Vagina (tissue), 2 donors: ENCODE measurements at regions not wholly inside any gene's neighbourhood (a gene's known extent, or its start where the extent isn't known, plus 50 kb on each side); places are given as distances from the start of the nearest gene placed in this dataset.

Experiments
- DNase-seq, 2 donors: peaks; one replicate each; pipeline ENCODE4 v3.0.0-alpha.2; 2017; ENCODE audit errors: extremely low spot score in 2 of 2
- H3K27ac ChIP-seq: fragments of 200-600 bp; sonication (generic); one replicate; pipeline ENCODE4 v1.5.1; 2019
- H3K27me3 ChIP-seq: fragments of 200-600 bp; sonication (generic); one replicate; pipeline ENCODE4 v1.5.1; 2019
- H3K36me3 ChIP-seq, 2 donors: fragments of 200-600 bp; sonication (generic); one replicate each; pipeline ENCODE4 v1.5.1; 2017 to 2019
- H3K4me1 ChIP-seq: fragments of 200-600 bp; sonication (generic); one replicate; pipeline ENCODE4 v1.5.1; 2019
- H3K4me3 ChIP-seq, 2 donors: fragments of 200-600 bp; sonication (generic); 1 replicate in 1 of 2; 2 replicates in 1 of 2; pipeline ENCODE4 v1.5.1; 2016 to 2019
- H3K9me3 ChIP-seq: fragments of 200-600 bp; sonication (generic); one replicate; pipeline ENCODE4 v1.5.1; 2019
- CTCF ChIP-seq, 3 experiments: fragments of 450-650 bp in 2 of 3; fragments of 200-600 bp in 1 of 3; sonication (generic) in 1 of 3; IDR thresholded peaks; one replicate each; pipeline ENCODE4 v1.5.1; 2017 to 2019; ENCODE audit warnings: antibody characterized with exemption in 3 of 3, mild to moderate bottlenecking in 2 of 3, moderate library complexity in 2 of 3
- POLR2A ChIP-seq, 2 donors: fragments of 450-650 bp; IDR thresholded peaks; one replicate each; pipeline ENCODE4 v1.6.1; 2017; ENCODE audit warnings: antibody characterized with exemption in 2 of 2, mild to moderate bottlenecking in 2 of 2, moderate library complexity in 2 of 2
- POLR2AphosphoS5 ChIP-seq, 2 donors: sonication (generic); formaldehyde crosslinking; IDR thresholded peaks; one replicate each; pipeline ENCODE4 v1.9.0; 2017; ENCODE audit warnings: antibody characterized with exemption in 2 of 2, mild to moderate bottlenecking in 2 of 2, low read depth in 1 of 2; ENCODE audit not compliant: insufficient read depth in 1 of 2
- intact Hi-C: fragments of 100-400 bp; cut with DNase I; formaldehyde crosslinking; loops from one replicate; pipeline ENCODE4 v1.15.1; 2023

- Histone ChIP-seq H3K4me3 (no peak overlapping the region), H3K4me1 (no peaks in the 10 kb centered on the region), H3K27me3 (no peaks in the 10 kb centered on the region), H3K36me3 (no peaks in the 10 kb centered on the region), H3K27ac (no peak overlapping the region), H3K9me3 (no peaks in the 10 kb centered on the region)
- intact Hi-C loops: no loop called here
- TF ChIP-seq POLR2AphosphoS5 (IDR thresholded peaks at IDR 0.05; ENCODE audit: insufficient read depth in 1 of 2, low read depth in 1 of 2) (no peak), CTCF (IDR thresholded peaks at IDR 0.05) (no peak), POLR2A (IDR thresholded peaks at IDR 0.05) (no peak)
- no peak for DNase-seq
These were observed 143.0 kb downstream of the RASSF9 start for GRCh38 chr12:85693093-85693665.

DNA sequence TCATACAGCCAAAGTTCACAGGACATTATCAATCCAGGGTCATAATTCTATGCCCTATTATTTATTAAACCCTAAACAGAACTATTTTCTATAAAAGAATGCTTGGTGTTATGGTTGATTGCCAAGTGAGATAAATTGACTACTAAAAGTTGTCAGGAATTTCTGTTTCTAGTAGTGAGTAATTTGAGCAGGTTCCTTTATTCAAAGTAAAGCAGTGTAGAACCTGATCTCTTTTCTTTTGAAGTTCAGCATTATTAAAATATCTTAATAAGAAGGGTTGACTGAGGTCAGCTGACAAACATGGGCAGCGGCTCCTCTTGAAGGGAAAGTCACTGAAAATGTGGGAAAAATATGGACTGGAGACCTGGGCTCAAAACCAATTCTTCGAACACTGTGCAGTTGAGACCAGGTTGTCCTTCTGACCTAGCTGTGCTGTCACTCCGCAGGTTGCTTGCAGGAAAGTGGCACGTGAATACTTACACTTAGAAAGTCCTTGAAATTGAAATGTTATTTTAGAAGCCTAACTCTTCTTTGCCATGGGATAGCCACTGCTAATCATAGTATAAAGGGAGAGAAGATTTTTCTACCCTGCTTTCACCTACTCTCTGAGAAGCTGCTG is 141.0 kb downstream of the RASSF9 start:
- no peak overlapping the region for H3K27ac ChIP-seq
- H3K9me3 ChIP-seq: no peaks in the 10 kb centered on the region
- no peaks in the 10 kb centered on the region for H3K27me3 ChIP-seq
- H3K4me3 ChIP-seq: no peak overlapping the region
- no peaks in the 10 kb centered on the region for H3K36me3 ChIP-seq
- no peaks in the 10 kb centered on the region for H3K4me1 ChIP-seq
- TF ChIP-seq POLR2AphosphoS5 (IDR thresholded peaks at IDR 0.05; ENCODE audit: insufficient read depth in 1 of 2, low read depth in 1 of 2) (no peak), POLR2A (IDR thresholded peaks at IDR 0.05) (no peak), CTCF (IDR thresholded peaks at IDR 0.05) (no peak)
- DNase-seq: no peak
- intact Hi-C loops: no loop called here

DNA sequence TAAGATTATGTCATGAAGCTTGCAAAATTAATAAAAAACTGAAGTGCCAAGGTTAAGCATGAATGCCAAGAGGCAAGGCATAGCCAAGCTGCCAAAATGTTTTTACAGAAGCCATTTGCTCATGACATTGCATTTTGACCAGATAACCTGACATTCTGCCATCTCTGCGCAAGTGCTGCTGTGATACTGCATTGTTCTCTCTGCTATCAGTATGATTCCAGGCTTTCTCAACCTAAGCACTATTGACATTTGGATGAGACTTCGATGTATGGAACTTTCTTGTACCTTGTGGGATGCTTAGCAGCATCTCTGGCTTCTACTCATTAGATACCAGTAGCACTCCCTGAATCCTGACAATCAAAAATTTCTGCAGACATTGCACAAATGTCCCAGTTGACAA is 139.2 kb downstream of the RASSF9 start:
- Histone ChIP-seq H3K27me3 (no peaks in the 10 kb centered on the region), H3K9me3 (no peaks in the 10 kb centered on the region), H3K36me3 (no peaks in the 10 kb centered on the region), H3K4me1 (no peaks in the 10 kb centered on the region), H3K27ac (no peak overlapping the region), H3K4me3 (no peak overlapping the region)
- no peak for DNase-seq
- no peak for TF ChIP-seq POLR2A (IDR thresholded peaks at IDR 0.05)
- no peak for TF ChIP-seq POLR2AphosphoS5 (IDR thresholded peaks at IDR 0.05; ENCODE audit: insufficient read depth in 1 of 2, low read depth in 1 of 2)
- no peak for TF ChIP-seq CTCF (IDR thresholded peaks at IDR 0.05)
- intact Hi-C loops: no loop called here

DNA sequence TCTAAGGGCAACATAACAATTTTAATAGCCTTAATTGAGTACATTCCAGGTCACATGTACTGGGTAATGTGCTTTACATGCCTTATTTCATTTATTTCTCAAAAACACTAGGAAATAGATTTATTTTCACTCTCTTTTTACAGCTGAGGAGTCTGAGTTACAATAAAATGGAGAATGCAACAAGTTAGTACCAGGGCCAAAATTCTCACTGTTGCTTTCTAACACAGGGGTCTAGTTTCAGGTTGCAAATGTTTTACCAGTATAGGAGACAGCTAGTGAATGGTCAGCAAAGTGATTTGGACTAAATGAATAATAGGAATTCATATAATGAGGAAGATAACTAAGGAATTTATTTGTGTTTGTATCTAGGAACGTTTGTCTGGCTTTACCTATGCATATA is 137.3 kb downstream of the RASSF9 start:
- Histone ChIP-seq H3K4me3 (no peak overlapping the region), H3K4me1 (no peaks in the 10 kb centered on the region), H3K27me3 (no peaks in the 10 kb centered on the region), H3K27ac (no peak overlapping the region), H3K9me3 (no peaks in the 10 kb centered on the region), H3K36me3 (no peaks in the 10 kb centered on the region)
- no peak for DNase-seq
- intact Hi-C loops: no loop called here
- TF ChIP-seq POLR2A (IDR thresholded peaks at IDR 0.05) (no peak), POLR2AphosphoS5 (IDR thresholded peaks at IDR 0.05; ENCODE audit: insufficient read depth in 1 of 2, low read depth in 1 of 2) (no peak), CTCF (IDR thresholded peaks at IDR 0.05) (no peak)

GRCh38 chr12:85708775-85709174 is 127.4 kb downstream of the RASSF9 start:
- Histone ChIP-seq H3K4me3 (no peak overlapping the region), H3K9me3 (no peaks in the 10 kb centered on the region), H3K4me1 (peaks cover 8% of the 10 kb centered on the region), H3K27me3 (no peaks in the 10 kb centered on the region), H3K36me3 (no peaks in the 10 kb centered on the region), H3K27ac (no peak overlapping the region)
- intact Hi-C loops: no loop called here
- TF ChIP-seq POLR2A (IDR thresholded peaks at IDR 0.05) (no peak), POLR2AphosphoS5 (IDR thresholded peaks at IDR 0.05; ENCODE audit: insufficient read depth in 1 of 2, low read depth in 1 of 2) (no peak), CTCF (IDR thresholded peaks at IDR 0.05) (no peak)
- no peak for DNase-seq
